ENCODE measurements at regions not wholly inside any gene's neighbourhood (a gene's known extent, or its start where the extent isn't known, plus 50 kb on each side); places are given as distances from the start of the nearest gene placed in this dataset.

DNA sequence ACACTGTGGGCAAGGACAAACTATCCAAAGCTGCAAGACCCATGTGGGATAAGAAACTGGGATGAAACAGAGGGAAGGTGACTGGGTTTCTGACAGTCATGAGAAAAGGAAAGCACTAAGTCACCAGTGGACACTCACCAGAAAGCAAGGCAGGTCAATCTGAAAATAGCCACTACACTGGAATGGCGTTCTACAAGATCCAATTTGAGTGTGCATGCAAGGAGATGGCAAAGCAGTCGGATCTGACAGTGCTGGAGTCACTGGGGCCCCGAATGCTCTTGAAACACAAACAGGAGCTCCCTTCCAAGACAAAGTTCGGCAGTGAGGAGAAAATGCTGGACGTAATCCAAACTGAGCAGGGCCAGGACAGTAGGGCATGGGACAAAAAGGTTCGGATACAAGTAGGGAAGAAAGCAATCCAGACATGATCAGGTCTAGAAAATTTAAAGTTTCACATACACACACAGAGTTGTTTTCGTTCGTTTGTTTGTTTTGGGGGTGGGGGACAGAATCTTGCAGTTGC is 95.5 kb downstream of the EOMES start:
- Histone ChIP-seq H3K27me3 (no peaks in the 10 kb centered on the region), H3K36me3 (replicated peaks in 1 of 2; ENCODE audit: insufficient read depth in 1 of 2, low read depth in 2 of 2) (no peaks in the 10 kb centered on the region), H3K4me3 (no peak overlapping the region), H3K9me3 (no peaks in the 10 kb centered on the region), H3K4me1 (peaks cover 8% of the 10 kb centered on the region), H3K27ac (no peak overlapping the region)
- TF ChIP-seq, protein P1, sequence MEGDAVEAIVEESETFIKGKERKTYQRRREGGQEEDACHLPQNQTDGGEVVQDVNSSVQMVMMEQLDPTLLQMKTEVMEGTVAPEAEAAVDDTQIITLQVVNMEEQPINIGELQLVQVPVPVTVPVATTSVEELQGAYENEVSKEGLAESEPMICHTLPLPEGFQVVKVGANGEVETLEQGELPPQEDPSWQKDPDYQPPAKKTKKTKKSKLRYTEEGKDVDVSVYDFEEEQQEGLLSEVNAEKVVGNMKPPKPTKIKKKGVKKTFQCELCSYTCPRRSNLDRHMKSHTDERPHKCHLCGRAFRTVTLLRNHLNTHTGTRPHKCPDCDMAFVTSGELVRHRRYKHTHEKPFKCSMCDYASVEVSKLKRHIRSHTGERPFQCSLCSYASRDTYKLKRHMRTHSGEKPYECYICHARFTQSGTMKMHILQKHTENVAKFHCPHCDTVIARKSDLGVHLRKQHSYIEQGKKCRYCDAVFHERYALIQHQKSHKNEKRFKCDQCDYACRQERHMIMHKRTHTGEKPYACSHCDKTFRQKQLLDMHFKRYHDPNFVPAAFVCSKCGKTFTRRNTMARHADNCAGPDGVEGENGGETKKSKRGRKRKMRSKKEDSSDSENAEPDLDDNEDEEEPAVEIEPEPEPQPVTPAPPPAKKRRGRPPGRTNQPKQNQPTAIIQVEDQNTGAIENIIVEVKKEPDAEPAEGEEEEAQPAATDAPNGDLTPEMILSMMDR (IDR thresholded peaks at IDR 0.05), result no peak
- no peak for TF ChIP-seq POLR2A (IDR thresholded peaks at IDR 0.05)
- ATAC-seq, result no peak
- intact Hi-C loops (cut with DNase I), result no loop called here
- DNase-seq, result no peak
- 49% methylated on average over 8 of the region's 8 CpGs for WGBS, 2 donors

DNA sequence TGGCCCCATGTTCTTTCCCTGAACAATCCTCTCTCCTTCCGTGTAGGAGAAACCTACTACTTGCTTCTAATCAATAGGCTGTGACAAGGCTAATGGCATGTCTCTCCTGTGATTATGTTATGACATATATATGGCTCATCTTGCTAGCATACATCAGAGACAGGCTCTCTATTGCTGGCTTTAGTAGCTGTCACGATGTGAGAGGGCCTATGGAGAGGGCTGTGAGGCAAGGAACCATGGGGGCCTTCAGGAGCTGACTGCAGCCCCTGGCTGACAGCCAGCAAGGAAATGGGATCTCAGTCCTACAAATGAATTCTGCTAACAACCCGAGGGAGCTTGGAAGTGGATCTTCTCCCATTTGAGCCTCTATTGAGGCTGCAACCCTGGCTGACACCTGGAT is 96.3 kb downstream of the EOMES start:
- Histone ChIP-seq H3K27me3 (no peaks in the 10 kb centered on the region), H3K4me3 (no peak overlapping the region), H3K4me1 (peaks cover 8% of the 10 kb centered on the region), H3K9me3 (no peaks in the 10 kb centered on the region), H3K36me3 (replicated peaks in 1 of 2; ENCODE audit: insufficient read depth in 1 of 2, low read depth in 2 of 2) (no peaks in the 10 kb centered on the region), H3K27ac (no peak overlapping the region)
- intact Hi-C loops (cut with DNase I), result no loop called here
- TF ChIP-seq, protein P1 (IDR thresholded peaks at IDR 0.05), result no peak
- no peak for TF ChIP-seq POLR2A (IDR thresholded peaks at IDR 0.05)
- WGBS, 2 donors, result 55 to 60% methylated on average over 3 of the region's 3 CpGs
- ATAC-seq (no peak), DNase-seq (no peak)

- ATAC-seq (peak; percentile 33), DNase-seq (no peak)
- 35 to 39% methylated on average over 4 of the region's 4 CpGs for WGBS, 2 donors
- Histone ChIP-seq H3K27ac (peak overlapping the region in 2 of 4 donors; percentile 9 to 44), H3K9me3 (no peaks in the 10 kb centered on the region), H3K36me3 (replicated peaks in 1 of 2; ENCODE audit: insufficient read depth in 1 of 2, low read depth in 2 of 2) (no peaks in the 10 kb centered on the region), H3K4me3 (no peak overlapping the region), H3K27me3 (no peaks in the 10 kb centered on the region), H3K4me1 (peaks cover 8% of the 10 kb centered on the region)
- TF ChIP-seq POLR2A (IDR thresholded peaks at IDR 0.05), result no peak
- TF ChIP-seq, protein P1 (IDR thresholded peaks at IDR 0.05), result no peak
- intact Hi-C loops (cut with DNase I), result no loop called here
These were observed 98.9 kb downstream of the EOMES start for GRCh38 chr3:27623085-27623753.

GRCh38 chr3:27617552-27617951 is 104.6 kb downstream of the EOMES start:
- intact Hi-C loops (cut with DNase I), result no loop called here

More at GRCh38 chr3:27617552-27617951, 104.6 kb downstream of the EOMES start:
- Histone ChIP-seq H3K4me3 (no peak overlapping the region), H3K27me3 (no peaks in the 10 kb centered on the region), H3K4me1 (peaks cover 13% of the 10 kb centered on the region), H3K27ac (no peak overlapping the region), H3K9me3 (peaks cover 0 to 13% (median 0%) of the 10 kb centered on the region in 3 donors), H3K36me3 (replicated peaks in 1 of 2; ENCODE audit: insufficient read depth in 1 of 2, low read depth in 2 of 2) (no peaks in the 10 kb centered on the region)
- no peak for DNase-seq
- TF ChIP-seq, protein P1 (IDR thresholded peaks at IDR 0.05), result no peak
- no peak for TF ChIP-seq POLR2A (IDR thresholded peaks at IDR 0.05)
- WGBS, 2 donors, result 71 to 82% methylated on average over 5 of the region's 5 CpGs
- no peak for ATAC-seq

Measured in body of pancreas (tissue), 4 donors.